Neuronal stem cell (in vitro differentiated cells): ENCODE measurements at regions not wholly inside any gene's neighbourhood (a gene's known extent, or its start where the extent isn't known, plus 50 kb on each side); places are given as distances from the start of the nearest gene placed in this dataset.

ENCODE experiments used
- DNase-seq: peaks from one replicate; pipeline ENCODE4 v3.0.0-alpha.2; 2013; ENCODE audit warnings: low spot score
- H2AFZ ChIP-seq: one replicate; pipeline ENCODE4 v1.6.1; 2013; ENCODE audit warnings: mild to moderate bottlenecking, low read length, inconsistent platforms
- H2AK5ac ChIP-seq: 2 replicates; pipeline ENCODE4 v1.6.1; 2013; ENCODE audit warnings: low read depth, mild to moderate bottlenecking, inconsistent platforms, low read length, moderate library complexity, mixed read lengths
- H2BK120ac ChIP-seq: 2 replicates; pipeline ENCODE4 v1.6.1; 2013; ENCODE audit warnings: low read depth, mild to moderate bottlenecking, inconsistent platforms, low read length, moderate library complexity, mixed read lengths
- H2BK12ac ChIP-seq: one replicate; pipeline ENCODE4 v1.6.1; 2013; ENCODE audit warnings: low read length, inconsistent platforms
- H2BK15ac ChIP-seq: 2 replicates; pipeline ENCODE4 v1.6.1; 2013; ENCODE audit warnings: mild to moderate bottlenecking, low read length, inconsistent platforms, mixed read lengths
- H2BK5ac ChIP-seq: one replicate; pipeline ENCODE4 v1.6.1; 2013; ENCODE audit warnings: inconsistent platforms, mild to moderate bottlenecking, low read length, moderate library complexity
- H3K14ac ChIP-seq: one replicate; pipeline ENCODE4 v1.6.1; 2013; ENCODE audit warnings: low read length, inconsistent platforms
- H3K18ac ChIP-seq: 2 replicates; pipeline ENCODE4 v1.6.1; 2013; ENCODE audit warnings: low read length, inconsistent platforms
- H3K23ac ChIP-seq: 2 replicates; pipeline ENCODE4 v1.6.1; 2013; ENCODE audit warnings: low read depth, mild to moderate bottlenecking, mixed read lengths, low read length, inconsistent platforms; ENCODE audit not compliant: poor library complexity
- H3K27ac ChIP-seq: replicated peaks from 3 replicates; pipeline ENCODE4 v1.5.1; 2013; ENCODE audit warnings: low read length, inconsistent platforms
- H3K27me3 ChIP-seq, 3 experiments: 2 replicates each; pipeline ENCODE4 v1.6.1; 2013; ENCODE audit warnings: low read length in 3 of 3, mild to moderate bottlenecking in 2 of 3, inconsistent platforms in 1 of 3, low read depth in 1 of 3, mixed read lengths in 1 of 3, moderate library complexity in 1 of 3; ENCODE audit not compliant: control insufficient read depth in 3 of 3, insufficient read depth in 3 of 3
- H3K36me3 ChIP-seq, 2 donors: replicated peaks in 1 of 2; 2 replicates each; pipeline ENCODE4 v1.6.1; 2013; ENCODE audit warnings: low read length in 2 of 2; ENCODE audit not compliant: control insufficient read depth in 2 of 2, insufficient read depth in 2 of 2
- H3K4ac ChIP-seq: 2 replicates; pipeline ENCODE4 v1.6.1; 2013; ENCODE audit warnings: inconsistent platforms, mild to moderate bottlenecking, low read length, moderate library complexity
- H3K4me1 ChIP-seq, 2 donors: 1 replicate in 1 of 2; 2 replicates in 1 of 2; pipeline ENCODE4 v1.6.1; 2013; ENCODE audit warnings: low read length in 2 of 2, low read depth in 1 of 2; ENCODE audit not compliant: control insufficient read depth in 2 of 2, insufficient read depth in 1 of 2
- H3K4me2 ChIP-seq: one replicate; pipeline ENCODE4 v1.6.1; 2013; ENCODE audit warnings: mild to moderate bottlenecking, low read length, inconsistent platforms; ENCODE audit not compliant: insufficient read depth, poor library complexity, severe bottlenecking
- H3K4me3 ChIP-seq, 2 donors: 2 replicates each; pipeline ENCODE4 v1.5.1; 2013; ENCODE audit warnings: low read length in 2 of 2, mild to moderate bottlenecking in 2 of 2, inconsistent platforms in 1 of 2, moderate library complexity in 1 of 2
- H3K79me1 ChIP-seq: one replicate; pipeline ENCODE4 v1.6.1; 2013; ENCODE audit warnings: low read depth, mild to moderate bottlenecking, inconsistent platforms, low read length, moderate library complexity
- H3K9ac ChIP-seq: one replicate; pipeline ENCODE4 v1.6.1; 2013; ENCODE audit warnings: mild to moderate bottlenecking, low read depth, low read length, inconsistent platforms; ENCODE audit not compliant: poor library complexity
- H3K9me3 ChIP-seq, 2 donors: replicated peaks in 1 of 2; 2 replicates each; pipeline versions ENCODE3 to v1.6.1; 2013; ENCODE audit warnings: low read length in 2 of 2, mild to moderate bottlenecking in 2 of 2, inconsistent platforms in 1 of 2, low read depth in 1 of 2, mixed read lengths in 1 of 2, moderate library complexity in 1 of 2; ENCODE audit not compliant: control insufficient read depth in 2 of 2, insufficient read depth in 1 of 2
- H4K8ac ChIP-seq: one replicate; pipeline ENCODE4 v1.6.1; 2013; ENCODE audit warnings: low read depth, mild to moderate bottlenecking, inconsistent platforms, low read length, moderate library complexity
- H4K91ac ChIP-seq: one replicate; pipeline ENCODE4 v1.6.1; 2013; ENCODE audit warnings: low read length, low read depth, mild to moderate bottlenecking, inconsistent platforms; ENCODE audit not compliant: poor library complexity
- WGBS, 2 donors: extraction: QIAGEN DNeasy Blood & Tissue Kit; methylation state at CpG; one replicate each; pipeline ENCODE4 v1.1.7; 2013; ENCODE audit warnings: missing lambda C conversion rate in 2 of 2, mixed read lengths in 1 of 2; ENCODE audit not compliant: insufficient read length in 2 of 2, insufficient replicate concordance in 1 of 2; ENCODE audit errors: extremely low coverage in 2 of 2; 5-methylcytosine and 5-hydroxymethylcytosine counted together

GRCh38 chr9:78383130-78383529, 86.2 kb downstream of the PSAT1 start:
- H3K27me3 ChIP-seq, result no peaks in the 10 kb centered on the region
- DNase-seq, result no peak
- WGBS, 2 donors, result no CpG with 5 or more reads among the region's 3 CpGs

GRCh38 chr9:78386348-78386747, 89.4 kb downstream of the PSAT1 start:
- Histone ChIP-seq H3K4ac (no peak overlapping the region), H2BK120ac (no peak overlapping the region), H2BK5ac (no peak overlapping the region), H3K4me2 (no peak overlapping the region), H3K9ac (no peak overlapping the region), H2AK5ac (no peak overlapping the region), H3K27ac (no peak overlapping the region), H2BK15ac (no peak overlapping the region), H4K8ac (no peak overlapping the region), H2AFZ (no peak overlapping the region), H3K27me3 (no peaks in the 10 kb centered on the region), H3K36me3 (peaks cover 0 to 2% of the 10 kb centered on the region in 2 donors), H2BK12ac (no peak overlapping the region), H3K4me1 (peaks cover 0 to 4% of the 10 kb centered on the region in 2 donors), H3K4me3 (no peak overlapping the region), H4K91ac (no peak overlapping the region), H3K79me1 (no peaks in the 10 kb centered on the region), H3K23ac (no peak overlapping the region), H3K9me3 (peaks cover 0 to 5% of the 10 kb centered on the region in 2 donors), H3K18ac (no peak overlapping the region), H3K14ac (no peak overlapping the region)
- no peak for DNase-seq
- WGBS, 2 donors, result no CpG with 5 or more reads among the region's 1 CpG

More at GRCh38 chr9:78383130-78383529, 86.2 kb downstream of the PSAT1 start:
- H4K91ac ChIP-seq, result no peak overlapping the region
- peaks cover 0 to 2% of the 10 kb centered on the region in 2 donors for H3K36me3 ChIP-seq
- no peak overlapping the region for H4K8ac ChIP-seq
- H3K4ac ChIP-seq, result no peak overlapping the region
- H3K4me1 ChIP-seq, result peaks cover 0 to 2% of the 10 kb centered on the region in 2 donors
- no peak overlapping the region for H3K27ac ChIP-seq
- no peak overlapping the region for H2BK120ac ChIP-seq
- no peak overlapping the region for H3K4me3 ChIP-seq
- no peak overlapping the region for H2BK5ac ChIP-seq
- no peak overlapping the region for H2BK15ac ChIP-seq
- peaks cover 0 to 2% of the 10 kb centered on the region in 2 donors for H3K9me3 ChIP-seq
- H2BK12ac ChIP-seq, result no peak overlapping the region
- H2AFZ ChIP-seq, result no peak overlapping the region
- no peak overlapping the region for H3K9ac ChIP-seq
- no peaks in the 10 kb centered on the region for H3K79me1 ChIP-seq
- no peak overlapping the region for H3K18ac ChIP-seq
- H3K4me2 ChIP-seq, result no peak overlapping the region
- H2AK5ac ChIP-seq, result no peak overlapping the region
- H3K14ac ChIP-seq, result no peak overlapping the region
- no peak overlapping the region for H3K23ac ChIP-seq

GRCh38 chr9:78386773-78387172, 89.8 kb downstream of the PSAT1 start:
- H3K27me3 ChIP-seq, result no peaks in the 10 kb centered on the region
- no peak overlapping the region for H3K23ac ChIP-seq
- H3K79me1 ChIP-seq, result no peaks in the 10 kb centered on the region
- no peak overlapping the region for H3K4me3 ChIP-seq
- H4K8ac ChIP-seq, result no peak overlapping the region
- H3K4me1 ChIP-seq, result peaks cover 0 to 4% of the 10 kb centered on the region in 2 donors
- H2BK15ac ChIP-seq, result no peak overlapping the region
- H2AFZ ChIP-seq, result no peak overlapping the region
- no peak overlapping the region for H2AK5ac ChIP-seq
- H3K18ac ChIP-seq, result no peak overlapping the region
- no peak overlapping the region for H4K91ac ChIP-seq
- no peak for DNase-seq
- no peak overlapping the region for H3K4ac ChIP-seq
- H2BK5ac ChIP-seq, result no peak overlapping the region
- H3K9me3 ChIP-seq, result peaks cover 0 to 5% of the 10 kb centered on the region in 2 donors
- H3K27ac ChIP-seq, result no peak overlapping the region
- no peak overlapping the region for H2BK120ac ChIP-seq
- H3K36me3 ChIP-seq, result peaks cover 0 to 2% of the 10 kb centered on the region in 2 donors
- H3K4me2 ChIP-seq, result no peak overlapping the region
- H3K14ac ChIP-seq, result no peak overlapping the region
- no peak overlapping the region for H3K9ac ChIP-seq
- no peak overlapping the region for H2BK12ac ChIP-seq

- Histone ChIP-seq H3K36me3 (no peaks in the 10 kb centered on the region), H3K14ac (no peak overlapping the region), H3K4me1 (peaks cover 0 to 11% of the 10 kb centered on the region in 2 donors), H2BK120ac (no peak overlapping the region), H3K23ac (no peak overlapping the region), H2BK15ac (no peak overlapping the region), H3K9ac (no peak overlapping the region), H3K4me2 (no peak overlapping the region), H2AK5ac (no peak overlapping the region), H3K27ac (no peak overlapping the region), H3K27me3 (no peaks in the 10 kb centered on the region), H2BK12ac (no peak overlapping the region), H3K18ac (no peak overlapping the region), H2AFZ (no peak overlapping the region), H4K8ac (no peak overlapping the region), H4K91ac (no peak overlapping the region), H2BK5ac (no peak overlapping the region), H3K4ac (no peak overlapping the region), H3K9me3 (peaks cover 9 to 16% of the 10 kb centered on the region in 2 donors), H3K4me3 (no peak overlapping the region), H3K79me1 (no peaks in the 10 kb centered on the region)
- DNase-seq, result no peak
- no CpG with 5 or more reads among the region's 2 CpGs for WGBS, 2 donors
Measured at GRCh38 chr9:78393340-78393739, 96.4 kb downstream of the PSAT1 start.
